GM19395 (cell line): ENCODE measurements at regions not wholly inside any gene's neighbourhood (a gene's known extent, or its start where the extent isn't known, plus 50 kb on each side); places are given as distances from the start of the nearest gene placed in this dataset.

Experiments
- ATAC-seq: cut with Tn5 transposase; IDR thresholded peaks from one replicate; pipeline ENCODE4 v1.9.1; 2021; ENCODE audit warnings: mild to moderate bottlenecking, moderate library complexity; ENCODE audit not compliant: unreplicated experiment

DNA sequence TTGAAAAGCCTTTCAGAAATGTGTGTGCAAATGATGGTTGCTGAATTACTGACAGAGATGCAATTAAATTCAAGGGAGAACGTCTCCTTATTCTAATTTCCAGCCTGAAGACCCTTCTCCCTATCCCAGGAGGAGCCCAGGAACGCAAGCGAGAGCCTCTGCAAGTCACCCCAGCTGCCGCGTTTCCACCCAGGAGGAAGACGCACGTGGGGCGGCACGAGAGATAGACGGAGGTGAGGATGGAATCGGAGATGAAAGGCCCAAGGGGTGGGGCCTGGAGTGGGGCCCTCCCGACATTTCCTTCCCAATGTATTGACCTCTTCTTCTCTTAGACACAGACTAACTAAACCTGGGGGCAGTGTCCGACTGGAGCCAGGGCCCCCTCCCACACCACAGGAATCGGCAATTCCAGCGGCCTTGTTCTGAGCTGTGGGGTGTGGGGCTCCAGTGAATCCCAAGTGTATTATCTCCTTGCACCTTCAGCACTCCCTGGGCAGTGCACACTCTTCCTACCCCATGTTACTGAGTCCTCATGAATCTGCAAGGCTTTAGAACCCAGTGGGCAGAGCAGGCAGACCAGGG lies 322.5 kb downstream of the AJAP1 start:
- ATAC-seq, result no peak

DNA sequence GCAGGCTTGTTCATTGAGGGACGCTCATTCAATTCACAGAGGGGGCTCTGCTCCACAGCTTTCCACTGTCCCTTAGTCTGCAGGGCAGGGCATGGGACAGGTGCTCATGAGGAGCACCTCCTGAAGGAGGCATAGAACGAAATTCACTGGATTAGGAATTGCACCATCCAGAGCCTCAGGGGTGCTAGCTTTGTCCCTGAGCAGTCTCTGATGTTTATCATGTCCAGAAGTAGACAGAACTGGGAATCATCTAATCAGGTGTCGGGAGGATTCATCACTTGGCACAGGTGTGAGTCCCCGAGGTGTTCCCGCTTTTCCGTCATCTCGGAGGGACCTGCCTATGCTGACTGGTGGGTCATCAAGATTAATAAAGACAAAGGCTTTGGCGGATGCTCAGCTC lies 321.4 kb downstream of the AJAP1 start:
- ATAC-seq, result no peak

DNA sequence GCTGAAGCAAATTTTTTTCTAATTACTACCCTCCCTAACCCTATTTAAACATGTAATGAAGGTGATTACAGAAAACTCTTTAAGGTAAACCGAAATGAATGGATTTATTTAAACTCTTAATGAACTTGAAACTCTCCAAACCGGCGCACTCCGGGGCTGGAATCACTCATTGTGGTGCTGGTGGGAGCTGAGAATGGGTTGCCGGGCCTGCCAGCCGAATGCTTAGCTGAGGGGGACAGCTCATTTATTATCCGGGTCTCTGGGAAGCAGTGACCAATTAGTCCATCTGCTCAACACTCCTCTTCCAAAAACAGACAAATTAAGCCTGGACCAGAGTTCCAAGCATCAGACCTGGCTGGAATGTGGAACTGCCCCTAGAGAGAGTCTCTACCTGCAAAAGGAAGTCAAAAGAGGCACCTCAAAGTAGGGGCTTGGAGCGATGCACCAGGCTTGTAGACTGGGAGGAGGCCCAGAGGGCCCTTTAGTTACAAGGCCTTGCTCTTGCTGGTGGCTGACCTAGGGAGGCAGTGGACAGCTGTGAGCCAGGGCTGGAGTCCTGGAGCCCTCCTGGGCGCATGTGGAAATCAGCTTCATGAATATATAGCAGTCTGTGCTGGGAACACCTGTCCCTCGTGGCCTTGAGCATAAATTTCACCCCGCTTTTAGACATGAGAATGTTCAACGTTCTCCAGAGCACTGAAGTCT lies 320.7 kb downstream of the AJAP1 start:
- ATAC-seq, result no peak

DNA sequence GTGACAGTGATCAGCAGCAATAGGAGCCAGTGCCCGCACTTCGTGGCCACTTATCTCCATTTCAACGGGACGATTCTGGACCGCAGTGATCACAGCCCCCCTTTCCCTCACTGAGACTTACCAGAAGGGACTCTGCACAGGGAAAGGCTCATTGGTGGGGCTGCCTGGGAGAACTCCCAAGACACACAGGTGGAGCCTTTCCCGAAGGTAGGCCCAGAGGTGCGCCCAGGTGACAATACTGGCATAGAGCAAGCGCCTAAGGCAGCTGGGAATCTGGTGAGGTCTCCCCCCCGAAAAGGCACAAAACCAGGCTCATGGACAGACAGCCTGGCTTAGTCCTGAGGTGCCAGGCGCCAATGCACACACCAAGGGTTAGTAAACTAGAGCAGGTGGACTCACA lies 318.9 kb downstream of the AJAP1 start:
- no peak for ATAC-seq

DNA sequence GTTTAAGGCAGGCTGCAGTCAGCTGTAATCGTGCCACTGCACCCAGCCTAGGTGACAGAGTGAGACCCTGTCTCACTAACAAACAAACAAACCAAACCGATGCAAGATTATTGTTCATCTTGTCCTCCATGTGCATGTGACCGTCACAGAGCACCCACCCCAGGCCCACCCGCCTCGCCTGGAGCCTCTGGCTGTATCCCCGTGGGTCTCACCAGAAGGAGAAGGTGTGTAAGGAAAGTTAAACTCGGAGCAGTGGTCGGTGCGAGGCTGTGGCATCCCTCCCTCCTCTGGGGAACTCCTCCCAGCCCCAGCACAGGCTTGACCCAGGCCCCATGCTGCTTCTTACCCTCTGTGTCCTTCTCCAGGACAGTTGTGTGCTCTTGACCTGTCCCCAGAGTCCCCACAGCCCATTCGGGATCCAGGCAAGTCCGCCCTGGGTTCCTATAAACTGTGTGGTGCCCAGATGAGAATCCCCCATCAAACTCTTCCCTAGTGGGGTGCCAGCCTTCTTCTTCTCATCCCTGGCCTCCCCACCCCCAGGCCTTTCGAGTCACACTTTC lies 318.4 kb downstream of the AJAP1 start:
- no peak for ATAC-seq

DNA sequence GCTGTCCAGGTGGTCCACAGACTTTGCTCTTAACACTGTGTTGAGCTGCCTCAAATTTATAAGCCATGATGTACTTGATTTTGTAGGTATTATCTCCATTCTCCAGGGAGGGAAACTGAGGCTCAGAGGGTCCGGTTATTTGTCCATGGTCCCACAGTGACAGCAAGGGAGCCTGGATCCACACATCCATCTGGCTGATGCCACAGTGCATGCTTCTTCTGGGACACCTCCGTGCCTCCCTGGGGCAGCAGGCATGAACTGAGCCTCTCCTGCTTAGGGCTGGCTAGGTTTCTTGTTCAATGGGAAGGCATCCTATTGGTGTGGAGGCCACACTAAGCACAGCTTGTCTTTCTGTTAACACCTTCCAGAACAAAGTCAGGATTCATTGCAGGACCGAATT lies 317.3 kb downstream of the AJAP1 start:
- no peak for ATAC-seq

DNA sequence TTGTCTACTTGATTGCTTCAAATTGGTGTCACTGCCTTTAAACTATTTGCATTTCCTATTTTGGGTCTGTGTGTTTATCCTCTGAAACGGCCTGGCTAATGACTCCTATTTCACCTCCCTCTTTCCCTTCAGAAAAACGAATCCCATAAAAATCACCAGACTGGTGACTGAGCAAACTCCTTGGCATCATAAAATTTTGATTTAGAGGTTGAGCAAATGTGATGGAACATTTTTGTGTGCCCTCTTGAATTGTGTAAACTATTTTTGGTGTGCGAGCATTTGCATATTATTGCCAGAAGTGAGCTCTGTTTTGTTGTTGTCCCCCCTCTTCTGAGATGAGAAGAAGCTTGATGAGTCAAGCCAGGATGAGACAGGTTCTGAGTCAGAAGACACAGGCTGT lies 316.1 kb downstream of the AJAP1 start:
- no peak for ATAC-seq

DNA sequence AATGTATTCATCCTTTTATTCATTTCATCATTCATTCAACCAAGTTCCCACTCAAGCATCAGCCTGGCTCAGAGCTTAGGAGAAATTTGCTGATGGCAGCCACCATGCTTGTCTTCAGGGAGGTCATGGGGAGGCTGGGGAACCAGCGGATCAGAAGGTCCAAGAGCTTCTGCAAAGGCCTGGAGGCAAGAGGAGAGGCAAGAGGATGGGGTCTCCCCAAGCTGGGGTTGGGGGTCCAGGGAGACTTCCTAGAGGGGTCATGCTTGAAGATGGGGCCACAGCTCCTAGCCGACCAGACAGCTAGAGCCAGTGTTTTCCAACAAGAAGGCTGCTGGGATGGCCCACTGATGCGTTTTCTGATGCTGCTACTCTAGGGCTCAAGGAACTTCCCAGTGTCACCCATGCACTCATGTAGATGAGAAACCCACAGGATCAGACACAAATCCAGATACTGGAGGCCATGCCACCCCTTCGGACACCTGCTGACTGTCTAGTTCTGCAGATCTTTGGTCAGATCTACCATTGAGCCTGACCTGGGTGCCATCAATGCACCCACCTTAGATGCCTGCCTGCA lies 315.2 kb downstream of the AJAP1 start:
- no peak for ATAC-seq

DNA sequence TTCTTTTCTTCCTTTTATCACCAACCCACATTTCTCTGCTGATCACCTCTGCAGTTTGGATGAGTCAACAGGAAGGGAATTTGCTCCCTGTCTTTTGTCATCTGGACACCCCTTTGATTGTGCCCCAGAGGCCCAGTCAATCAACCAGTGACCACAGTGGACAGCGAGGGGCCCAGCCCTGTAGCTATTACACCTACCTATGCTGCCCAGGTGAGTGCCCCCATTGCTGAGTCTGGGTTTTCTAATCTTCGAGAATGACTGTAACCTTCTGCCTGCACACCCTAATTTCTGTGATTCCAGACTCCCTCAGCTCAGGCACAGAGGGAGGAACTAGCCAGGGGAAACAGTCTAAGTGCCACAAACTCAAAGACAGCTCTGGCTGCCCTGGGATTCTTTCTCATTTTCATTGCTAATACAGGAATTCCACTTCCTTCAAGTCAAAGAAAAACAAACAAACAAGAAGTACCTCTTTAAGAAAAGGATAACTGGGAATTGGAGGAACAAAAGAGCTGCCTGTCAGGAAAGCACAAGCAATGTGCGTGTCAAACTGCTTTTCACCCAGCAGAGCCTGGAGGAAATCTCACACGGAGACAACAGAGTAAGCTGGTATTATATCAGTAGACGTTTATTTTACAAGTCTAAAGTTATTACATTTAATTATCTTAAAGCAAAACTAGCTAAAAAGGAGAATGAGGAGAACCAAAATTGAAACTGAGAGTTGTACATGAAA lies 311.1 kb downstream of the AJAP1 start:
- ATAC-seq, result no peak

DNA sequence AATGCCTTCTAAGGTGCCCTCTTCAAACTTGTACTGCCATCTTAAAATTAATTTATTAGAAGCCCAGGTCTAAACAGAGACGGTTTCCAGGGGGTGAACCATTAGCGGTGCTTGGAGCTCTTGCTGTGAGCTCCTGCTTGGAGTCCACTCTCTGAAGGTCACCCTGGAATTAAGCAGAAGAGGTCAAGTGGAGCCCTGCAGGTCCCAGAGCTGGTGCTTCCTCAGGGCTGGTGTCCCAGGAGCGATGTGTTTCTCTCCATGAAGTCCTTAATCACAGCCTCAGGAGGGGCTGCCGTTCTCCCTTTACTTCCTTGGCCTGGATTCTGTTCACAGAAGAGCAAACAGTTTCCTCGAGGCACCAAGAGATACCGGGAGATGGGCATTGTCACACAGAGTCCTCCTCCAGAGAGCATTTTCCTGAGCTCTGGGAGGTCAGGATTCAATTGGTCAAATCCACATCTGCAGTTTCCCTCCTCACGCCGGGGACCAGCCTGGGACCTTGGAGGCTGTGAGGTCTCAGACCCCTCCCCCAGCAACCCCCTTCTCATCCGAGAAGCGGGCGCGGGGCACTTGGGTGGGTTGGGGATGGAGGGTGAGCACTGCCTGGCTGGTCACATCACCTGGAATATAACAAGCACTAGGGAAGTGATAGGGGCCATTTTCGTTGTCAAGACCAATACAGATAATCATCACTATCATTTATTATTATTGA lies 310.4 kb downstream of the AJAP1 start:
- no peak for ATAC-seq

DNA sequence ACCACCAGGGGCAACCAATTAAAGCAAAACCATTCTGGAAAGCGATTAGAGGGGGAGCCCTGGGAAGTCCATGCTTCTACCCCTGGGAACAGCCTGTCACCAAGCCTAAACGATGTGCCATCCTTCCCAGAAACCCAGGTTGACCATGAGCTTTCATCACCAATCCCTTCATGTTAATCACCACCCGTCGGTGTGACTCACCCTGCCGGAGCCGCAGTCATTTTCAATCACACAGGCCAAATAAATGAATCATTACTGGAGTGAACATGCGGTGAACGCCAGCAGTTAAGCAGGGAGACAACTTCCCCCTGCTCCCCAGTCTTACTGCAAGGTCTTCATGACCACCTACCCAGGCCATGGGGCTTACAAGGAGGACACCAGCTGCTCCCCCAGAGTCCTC lies 308.8 kb downstream of the AJAP1 start:
- no peak for ATAC-seq

DNA sequence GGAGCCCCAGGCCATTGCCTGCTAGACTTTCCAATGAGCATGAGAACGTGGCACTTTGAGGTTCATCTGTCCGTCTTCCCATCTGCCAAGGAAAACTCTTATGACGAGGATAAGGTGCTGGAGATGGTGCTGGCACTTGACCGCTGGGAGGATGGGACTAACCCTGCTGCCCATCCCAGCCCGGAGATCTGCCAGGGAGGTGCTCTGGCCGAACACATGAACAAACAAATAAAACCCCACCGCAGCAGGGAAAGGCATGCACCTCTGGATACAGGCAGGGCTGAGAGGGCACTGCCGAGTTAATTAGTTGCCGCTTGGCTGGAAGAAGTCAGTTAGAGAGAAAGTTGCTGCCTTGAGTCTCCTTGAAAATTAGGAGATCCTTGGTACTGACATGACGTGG lies 308.4 kb downstream of the AJAP1 start:
- no peak for ATAC-seq

DNA sequence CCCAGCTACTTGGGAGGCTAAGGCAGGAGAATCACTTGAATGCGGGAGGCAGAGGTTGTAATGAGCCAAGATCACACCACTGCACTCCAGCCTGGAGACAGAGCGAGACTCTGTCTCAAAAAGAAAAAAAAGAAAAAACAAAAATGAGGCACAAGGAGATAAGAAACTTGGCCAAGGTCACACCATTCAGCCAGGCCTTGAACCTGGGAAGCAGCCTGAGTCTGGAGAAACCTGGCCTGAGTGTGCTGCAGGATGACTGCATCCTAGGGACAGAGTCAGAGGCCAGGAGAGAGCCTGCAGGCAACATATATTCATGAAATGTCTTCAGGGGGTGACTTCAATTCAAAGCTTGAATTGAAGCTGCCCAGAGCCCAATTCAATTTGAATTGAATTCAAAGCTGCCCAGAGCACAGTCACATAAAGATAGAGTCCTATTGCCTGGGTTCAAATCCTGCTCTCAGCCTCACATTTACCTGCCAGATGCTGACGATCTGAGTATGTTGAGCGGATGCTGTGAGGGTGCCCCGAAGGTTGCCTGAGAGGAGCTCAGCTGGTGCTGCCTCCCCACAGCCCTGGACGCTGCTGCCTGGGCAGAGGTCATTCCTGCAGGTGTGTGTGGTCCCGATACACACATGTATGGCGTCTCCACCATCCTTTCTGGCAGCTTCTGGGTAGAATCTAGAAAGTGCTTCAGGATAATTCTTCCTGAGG lies 307.7 kb downstream of the AJAP1 start:
- no peak for ATAC-seq

DNA sequence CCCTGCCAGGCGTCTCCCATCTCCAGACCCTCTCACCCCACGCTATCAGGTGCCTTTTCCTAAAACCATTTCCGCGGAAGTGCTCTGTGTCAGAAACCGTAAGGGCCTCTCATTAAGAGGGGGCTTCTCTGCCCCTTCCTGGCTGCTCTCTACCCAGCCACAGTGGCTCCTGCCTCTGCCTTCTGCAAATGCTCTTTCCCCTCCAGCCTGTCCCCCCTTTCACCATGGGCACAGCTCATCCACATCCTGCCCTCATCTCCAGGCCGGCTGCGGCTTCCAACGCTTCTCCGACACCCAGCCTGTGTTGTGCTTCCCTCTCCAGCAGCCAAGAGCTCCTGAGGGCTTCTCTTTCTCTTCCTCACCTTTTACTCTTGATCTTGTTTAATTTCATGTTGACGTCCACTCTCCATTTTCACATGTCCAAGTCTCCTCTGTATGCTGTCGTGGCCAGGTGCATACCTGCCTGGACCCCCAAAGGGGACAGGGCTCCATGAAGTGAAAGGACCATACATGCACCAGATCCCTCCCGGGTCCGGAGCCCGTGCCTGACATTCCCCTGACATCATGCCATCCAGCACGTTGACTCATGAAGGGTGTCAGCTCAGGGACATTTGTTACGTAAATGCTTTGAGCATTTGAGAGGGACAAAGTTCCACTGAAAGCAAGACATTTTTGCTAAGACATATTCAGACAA lies 306.5 kb downstream of the AJAP1 start:
- no peak for ATAC-seq

DNA sequence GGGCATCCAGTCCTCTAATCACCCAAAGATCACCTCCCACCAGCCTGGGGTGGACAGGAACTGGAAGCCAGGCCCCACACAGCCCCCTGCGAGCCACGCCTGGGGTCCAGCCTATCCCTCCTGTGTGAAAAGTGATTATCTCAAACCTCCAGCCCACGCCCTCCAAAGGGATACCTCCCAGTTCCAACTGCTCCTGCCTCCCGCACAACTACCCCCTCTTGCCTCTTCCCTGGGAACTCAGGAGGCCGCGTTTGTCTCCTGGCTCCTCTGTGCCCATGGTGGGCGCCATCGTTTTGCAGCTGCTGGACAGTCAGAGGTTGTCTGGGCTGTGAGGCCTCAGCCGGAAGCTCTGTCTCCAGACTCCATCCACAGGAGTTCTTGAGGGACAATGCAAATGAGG lies 305.9 kb downstream of the AJAP1 start:
- no peak for ATAC-seq

DNA sequence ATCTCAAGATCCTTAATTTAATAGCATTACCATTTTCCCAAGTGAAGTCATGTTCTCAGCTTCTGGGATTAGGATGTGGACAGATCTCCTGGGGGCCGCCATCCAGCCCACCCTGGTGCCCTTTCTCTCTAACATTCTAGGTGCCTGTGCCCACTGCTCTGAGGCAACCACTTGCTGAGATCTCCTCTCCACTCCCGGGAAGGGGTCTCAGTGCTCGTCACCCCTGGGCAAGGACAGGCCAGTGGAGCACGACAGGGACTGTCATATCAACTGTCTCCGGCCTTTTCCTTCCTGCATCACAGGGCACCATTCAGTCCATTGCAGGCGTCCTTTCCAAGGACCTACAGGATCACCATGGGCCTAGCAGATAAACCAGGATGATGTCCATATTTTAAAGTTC lies 304.8 kb downstream of the AJAP1 start:
- no peak for ATAC-seq

DNA sequence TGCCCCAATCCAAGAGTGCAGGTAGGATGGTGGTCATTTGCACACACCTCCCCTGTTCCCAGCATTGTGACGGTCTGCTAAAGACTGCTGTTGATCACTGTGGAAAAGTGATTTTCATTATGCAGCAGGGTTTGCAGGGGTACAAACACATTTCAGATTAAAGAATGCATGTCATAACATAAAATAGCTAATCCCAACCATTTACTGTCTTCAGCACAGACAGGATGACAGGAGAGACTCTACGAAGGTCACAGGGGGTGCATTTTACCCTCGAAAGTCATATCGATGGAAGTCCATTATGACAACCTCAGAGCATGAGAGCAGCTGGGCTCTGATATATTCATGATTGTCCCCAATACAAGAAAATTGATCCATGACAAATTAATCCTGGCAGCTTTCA lies 302.6 kb downstream of the AJAP1 start:
- no peak for ATAC-seq

DNA sequence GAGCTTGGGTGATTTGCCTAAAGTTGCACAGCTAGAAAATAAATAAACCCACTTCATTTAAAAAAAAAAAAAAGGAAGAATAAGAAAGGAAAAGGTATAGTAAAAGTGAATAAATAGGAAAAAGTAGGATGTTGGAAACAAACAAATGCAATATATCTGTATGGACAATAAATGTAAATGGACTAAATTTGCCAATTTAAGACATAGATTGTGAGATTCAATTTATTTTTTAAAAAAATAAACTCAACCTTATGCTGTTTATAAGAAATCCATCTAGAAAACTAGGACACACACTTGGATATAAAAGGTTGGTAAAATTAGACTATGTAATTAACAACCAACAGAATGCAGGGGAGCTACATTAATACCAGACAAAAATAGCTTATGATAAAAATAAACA lies 300.0 kb downstream of the AJAP1 start:
- no peak for ATAC-seq

DNA sequence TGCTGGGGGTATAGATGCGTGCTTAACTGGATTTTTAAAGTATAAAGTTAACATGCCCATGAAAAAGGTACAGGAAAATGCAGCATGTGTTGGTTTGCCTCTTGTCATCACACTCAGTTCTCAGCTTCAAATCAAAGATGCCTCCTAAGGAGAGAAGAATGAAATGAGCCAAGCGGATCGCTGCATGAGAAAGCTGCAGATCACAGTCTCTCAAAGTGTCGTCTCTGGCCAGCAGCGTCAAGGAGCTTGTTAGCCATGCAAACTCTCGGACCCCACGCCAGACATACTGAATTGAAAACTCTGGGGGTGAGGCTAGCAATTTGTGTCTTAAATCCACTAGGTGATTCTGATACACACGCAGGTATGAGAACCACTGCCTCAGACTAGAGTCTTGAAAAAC lies 297.2 kb downstream of the AJAP1 start:
- ATAC-seq, result no peak

DNA sequence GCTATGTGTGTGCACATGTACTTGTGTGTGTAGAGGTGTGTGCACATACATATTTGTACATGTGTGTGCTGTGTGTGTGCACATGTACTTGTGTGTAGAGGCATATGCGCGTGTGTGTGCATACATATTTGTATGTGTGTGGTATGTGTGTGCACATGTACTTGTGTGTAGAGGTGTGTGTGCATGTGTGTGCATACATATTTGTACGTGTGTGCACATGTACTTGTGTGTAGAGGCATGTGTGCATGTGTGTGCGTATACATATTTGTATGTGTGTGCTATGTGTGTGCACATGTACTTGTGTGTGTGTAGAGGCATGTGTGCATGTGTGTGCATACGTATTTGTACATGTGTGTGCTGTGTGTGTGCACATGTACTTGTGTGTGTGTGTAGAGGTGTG lies 291.9 kb downstream of the AJAP1 start:
- no peak for ATAC-seq
